ENCODE measurements at regions not wholly inside any gene's neighbourhood (a gene's known extent, or its start where the extent isn't known, plus 50 kb on each side); places are given as distances from the start of the nearest gene placed in this dataset.

DNA sequence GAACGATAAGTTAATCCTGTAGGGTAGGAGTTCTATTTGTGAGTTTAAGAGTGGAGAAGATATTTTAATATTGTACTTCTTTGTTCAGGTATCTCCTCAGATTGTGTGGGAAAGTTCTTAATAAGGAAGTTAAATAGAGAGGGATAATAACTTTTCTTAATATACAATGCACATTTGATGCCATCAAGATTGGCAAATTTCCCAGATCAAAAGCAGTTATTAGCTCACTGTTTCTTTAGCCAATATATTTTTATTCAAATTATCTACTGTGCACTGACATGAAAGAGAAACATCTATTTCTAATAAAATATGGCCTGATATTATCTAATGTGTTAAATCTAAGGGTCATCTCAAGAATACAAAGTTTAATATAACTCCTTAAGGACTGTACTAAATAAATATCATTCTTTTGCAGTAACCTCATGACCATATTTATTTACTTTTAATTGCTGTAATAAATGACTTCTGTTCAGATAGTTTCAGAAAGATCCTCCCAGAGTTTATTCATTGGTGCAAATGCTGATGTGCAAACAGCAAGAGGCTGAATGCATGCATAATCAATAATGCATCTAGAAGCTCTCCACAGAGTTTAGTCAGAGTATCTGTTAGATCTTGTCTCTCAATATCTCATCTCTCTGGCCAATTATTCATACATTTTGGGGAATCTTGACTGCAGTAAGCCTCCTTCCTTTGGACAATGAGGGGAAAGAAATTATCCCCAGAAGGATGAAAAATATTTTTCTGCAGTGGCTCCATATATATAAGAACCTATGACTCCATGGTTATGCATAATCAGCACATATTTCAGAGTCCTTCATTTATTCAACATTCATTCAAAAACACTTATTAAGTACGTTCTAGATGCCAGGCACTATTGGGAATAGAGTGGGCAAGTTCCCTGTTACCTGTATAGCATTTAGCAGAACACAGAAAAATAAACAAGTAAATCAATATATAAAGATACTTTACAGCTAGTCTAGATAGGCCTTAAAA lies 85.3 kb downstream of the SPATA31D1 start:
- Histone ChIP-seq H3K4me3 (no peak overlapping the region), H3K27me3 (no peaks in the 10 kb centered on the region), H3K9me3 (no peaks in the 10 kb centered on the region), H3K36me3 (no peaks in the 10 kb centered on the region), H3K4me1 (no peaks in the 10 kb centered on the region), H3K27ac (no peak overlapping the region)
- ATAC-seq (no peak), DNase-seq (no peak)
- intact Hi-C loops (cut with DNase I): no loop called here
- WGBS, 2 donors: 81 to 82% methylated on average over 2 of the region's 2 CpGs
- TF ChIP-seq CTCF (IDR thresholded peaks at IDR 0.05): no peak

GRCh38 chr9:82080265-82080664 lies 91.7 kb downstream of the SPATA31D1 start:
- no peaks in the 10 kb centered on the region for H3K27me3 ChIP-seq
- H3K9me3 ChIP-seq: peaks cover 0 to 6% (median 0%) of the 10 kb centered on the region in 11 donors
- H3K4me3 ChIP-seq: no peak overlapping the region
- DNase-seq (no peak), ATAC-seq (no peak)
- H3K36me3 ChIP-seq: no peaks in the 10 kb centered on the region
- intact Hi-C loops (cut with DNase I): loop anchor here in 1 of 10 donors (10.0 kb wide), 1 partner anchor 55 kb away; no protein-coding TSS in a partner anchor
- H3K4me1 ChIP-seq: no peaks in the 10 kb centered on the region
- H3K27ac ChIP-seq: no peak overlapping the region
- TF ChIP-seq CTCF (IDR thresholded peaks at IDR 0.05): no peak

GRCh38 chr9:82081496-82081895 lies 92.9 kb downstream of the SPATA31D1 start:
- no peak for ATAC-seq
- Histone ChIP-seq H3K36me3 (no peaks in the 10 kb centered on the region), H3K27ac (no peak overlapping the region), H3K9me3 (peaks cover 0 to 6% (median 0%) of the 10 kb centered on the region in 11 donors), H3K4me1 (no peaks in the 10 kb centered on the region), H3K27me3 (no peaks in the 10 kb centered on the region), H3K4me3 (no peak overlapping the region)
- intact Hi-C loops (cut with DNase I): loop anchor here in 1 of 10 donors (10.0 kb wide), 1 partner anchor 57 kb away; no protein-coding TSS in a partner anchor
- DNase-seq: no peak
- TF ChIP-seq CTCF (IDR thresholded peaks at IDR 0.05): no peak
- WGBS, 2 donors: 83% methylated on average over 2 of the region's 2 CpGs

DNA sequence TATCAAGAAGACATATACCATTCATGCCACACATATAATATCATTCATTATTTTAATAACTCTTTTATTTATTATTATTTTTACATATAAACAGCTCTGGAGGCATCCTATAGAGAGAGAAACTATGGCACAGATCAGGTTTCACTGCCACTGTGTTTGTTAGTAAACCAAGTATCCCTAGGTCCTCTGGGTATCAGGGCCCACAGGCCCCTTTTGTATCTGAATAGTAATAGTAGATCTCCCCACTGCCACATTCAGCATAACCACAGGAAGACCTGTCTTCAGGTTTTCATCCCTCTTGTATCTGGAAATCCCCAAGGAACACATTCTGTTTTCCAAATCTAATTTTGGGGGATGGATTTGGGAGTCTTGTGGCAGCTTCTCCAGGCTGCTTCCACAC lies 94.0 kb downstream of the SPATA31D1 start:
- no peak overlapping the region for H3K4me3 ChIP-seq
- ATAC-seq (no peak), DNase-seq (no peak)
- no peaks in the 10 kb centered on the region for H3K36me3 ChIP-seq
- no peaks in the 10 kb centered on the region for H3K4me1 ChIP-seq
- no peaks in the 10 kb centered on the region for H3K27me3 ChIP-seq
- H3K9me3 ChIP-seq: peaks cover 0 to 6% (median 0%) of the 10 kb centered on the region in 11 donors
- H3K27ac ChIP-seq: no peak overlapping the region
- TF ChIP-seq CTCF (IDR thresholded peaks at IDR 0.05): no peak
- intact Hi-C loops (cut with DNase I): loop anchor here in 1 of 10 donors (10.0 kb wide), 1 partner anchor 58 kb away; no protein-coding TSS in a partner anchor

Data from heart right ventricle (tissue), 16 donors.